ENCODE measurements at regions not wholly inside any gene's neighbourhood (a gene's known extent, or its start where the extent isn't known, plus 50 kb on each side); places are given as distances from the start of the nearest gene placed in this dataset.

DNA sequence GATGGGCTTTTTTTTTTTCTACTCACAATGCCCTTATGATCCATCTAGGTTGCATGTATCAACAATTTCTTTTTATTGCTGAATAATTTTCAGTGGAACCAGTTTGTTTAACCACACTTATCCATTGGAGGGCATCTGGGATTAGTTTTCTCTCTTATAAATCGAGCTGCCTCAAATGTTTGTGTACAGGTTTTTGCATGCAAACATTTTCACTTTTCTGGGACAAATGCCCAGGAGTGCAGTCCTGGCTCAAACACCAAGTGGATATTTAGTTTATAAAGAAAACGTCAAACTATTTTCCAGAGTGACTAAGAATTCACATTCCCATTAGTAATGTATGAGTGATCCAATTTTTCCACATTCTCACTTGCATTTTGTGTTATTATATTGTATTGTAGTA is 313.4 kb downstream of the CXCL12 start:
- TF ChIP-seq, protein P1, sequence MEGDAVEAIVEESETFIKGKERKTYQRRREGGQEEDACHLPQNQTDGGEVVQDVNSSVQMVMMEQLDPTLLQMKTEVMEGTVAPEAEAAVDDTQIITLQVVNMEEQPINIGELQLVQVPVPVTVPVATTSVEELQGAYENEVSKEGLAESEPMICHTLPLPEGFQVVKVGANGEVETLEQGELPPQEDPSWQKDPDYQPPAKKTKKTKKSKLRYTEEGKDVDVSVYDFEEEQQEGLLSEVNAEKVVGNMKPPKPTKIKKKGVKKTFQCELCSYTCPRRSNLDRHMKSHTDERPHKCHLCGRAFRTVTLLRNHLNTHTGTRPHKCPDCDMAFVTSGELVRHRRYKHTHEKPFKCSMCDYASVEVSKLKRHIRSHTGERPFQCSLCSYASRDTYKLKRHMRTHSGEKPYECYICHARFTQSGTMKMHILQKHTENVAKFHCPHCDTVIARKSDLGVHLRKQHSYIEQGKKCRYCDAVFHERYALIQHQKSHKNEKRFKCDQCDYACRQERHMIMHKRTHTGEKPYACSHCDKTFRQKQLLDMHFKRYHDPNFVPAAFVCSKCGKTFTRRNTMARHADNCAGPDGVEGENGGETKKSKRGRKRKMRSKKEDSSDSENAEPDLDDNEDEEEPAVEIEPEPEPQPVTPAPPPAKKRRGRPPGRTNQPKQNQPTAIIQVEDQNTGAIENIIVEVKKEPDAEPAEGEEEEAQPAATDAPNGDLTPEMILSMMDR (IDR thresholded peaks at IDR 0.05; ENCODE audit: unreplicated experiment), result no peak
- H3K36me3 Mint-ChIP-seq (ENCODE audit: insufficient read depth), result no peaks in the 10 kb centered on the region

DNA sequence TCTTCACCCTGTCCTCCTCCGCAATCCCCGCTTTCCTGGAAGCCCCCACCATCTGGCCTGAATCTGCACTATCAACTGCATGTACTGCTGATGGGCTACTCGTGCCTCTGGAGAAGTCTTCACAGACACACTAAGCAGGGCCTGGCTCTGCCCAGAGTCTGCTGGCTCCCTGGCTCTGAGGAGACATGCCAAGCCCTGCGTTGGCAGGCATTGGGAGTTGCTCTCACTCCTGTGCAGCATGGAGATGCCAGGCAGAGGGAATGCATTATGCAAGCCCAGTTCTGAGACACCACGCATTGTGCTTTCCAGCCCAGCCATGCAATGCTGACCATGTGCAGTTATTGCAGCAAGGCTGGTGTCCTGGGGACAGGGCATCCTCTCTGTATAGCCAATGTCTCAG is 314.6 kb downstream of the CXCL12 start:
- DNase-seq (ENCODE audit: low spot score, unreplicated experiment), result no peak
- TF ChIP-seq, protein P1 (IDR thresholded peaks at IDR 0.05; ENCODE audit: unreplicated experiment), result no peak
- no peak overlapping the region for H3K4me3 Mint-ChIP-seq (ENCODE audit: low read depth)
- no peaks in the 10 kb centered on the region for H3K27me3 Mint-ChIP-seq
- no peaks in the 10 kb centered on the region for H3K4me1 Mint-ChIP-seq (ENCODE audit: low read depth)
- no peaks in the 10 kb centered on the region for H3K36me3 Mint-ChIP-seq (ENCODE audit: insufficient read depth)
- peaks cover 8% of the 10 kb centered on the region for H3K9me3 Mint-ChIP-seq (ENCODE audit: low read depth)
- no peak overlapping the region for H3K27ac Mint-ChIP-seq

More for the DNA sequence above, 313.4 kb downstream of the CXCL12 start:
- no peak for DNase-seq (ENCODE audit: low spot score, unreplicated experiment)
- H3K27me3 Mint-ChIP-seq, result no peaks in the 10 kb centered on the region
- H3K9me3 Mint-ChIP-seq (ENCODE audit: low read depth), result peaks cover 9% of the 10 kb centered on the region
- H3K27ac Mint-ChIP-seq, result no peak overlapping the region
- H3K4me3 Mint-ChIP-seq (ENCODE audit: low read depth), result no peak overlapping the region
- H3K4me1 Mint-ChIP-seq (ENCODE audit: low read depth), result no peaks in the 10 kb centered on the region

DNA sequence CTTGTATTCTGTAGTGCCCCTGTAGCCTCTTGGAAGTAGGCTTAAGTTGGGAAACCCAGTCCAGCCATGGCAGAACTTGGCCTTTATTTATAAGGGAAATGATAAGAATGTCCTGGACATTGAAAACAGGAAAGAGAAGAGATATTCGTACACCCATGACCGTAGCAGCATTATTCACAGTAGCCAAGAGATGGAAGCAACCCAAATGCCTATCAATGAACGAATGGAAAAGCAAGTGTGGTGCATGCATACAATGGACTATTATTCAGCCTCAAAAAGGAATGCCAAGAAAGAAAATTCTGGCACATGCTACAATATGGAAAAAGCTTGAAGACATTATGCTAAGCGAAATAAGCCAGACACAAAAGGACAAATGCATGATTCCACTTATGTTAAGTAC is 315.3 kb downstream of the CXCL12 start:
- TF ChIP-seq, protein P1 (IDR thresholded peaks at IDR 0.05; ENCODE audit: unreplicated experiment), result no peak
- no peaks in the 10 kb centered on the region for H3K27me3 Mint-ChIP-seq
- DNase-seq (ENCODE audit: low spot score, unreplicated experiment), result no peak
- H3K27ac Mint-ChIP-seq, result no peak overlapping the region
- H3K4me1 Mint-ChIP-seq (ENCODE audit: low read depth), result no peaks in the 10 kb centered on the region
- H3K9me3 Mint-ChIP-seq (ENCODE audit: low read depth), result peaks cover 3% of the 10 kb centered on the region
- no peaks in the 10 kb centered on the region for H3K36me3 Mint-ChIP-seq (ENCODE audit: insufficient read depth)
- no peak overlapping the region for H3K4me3 Mint-ChIP-seq (ENCODE audit: low read depth)

DNA sequence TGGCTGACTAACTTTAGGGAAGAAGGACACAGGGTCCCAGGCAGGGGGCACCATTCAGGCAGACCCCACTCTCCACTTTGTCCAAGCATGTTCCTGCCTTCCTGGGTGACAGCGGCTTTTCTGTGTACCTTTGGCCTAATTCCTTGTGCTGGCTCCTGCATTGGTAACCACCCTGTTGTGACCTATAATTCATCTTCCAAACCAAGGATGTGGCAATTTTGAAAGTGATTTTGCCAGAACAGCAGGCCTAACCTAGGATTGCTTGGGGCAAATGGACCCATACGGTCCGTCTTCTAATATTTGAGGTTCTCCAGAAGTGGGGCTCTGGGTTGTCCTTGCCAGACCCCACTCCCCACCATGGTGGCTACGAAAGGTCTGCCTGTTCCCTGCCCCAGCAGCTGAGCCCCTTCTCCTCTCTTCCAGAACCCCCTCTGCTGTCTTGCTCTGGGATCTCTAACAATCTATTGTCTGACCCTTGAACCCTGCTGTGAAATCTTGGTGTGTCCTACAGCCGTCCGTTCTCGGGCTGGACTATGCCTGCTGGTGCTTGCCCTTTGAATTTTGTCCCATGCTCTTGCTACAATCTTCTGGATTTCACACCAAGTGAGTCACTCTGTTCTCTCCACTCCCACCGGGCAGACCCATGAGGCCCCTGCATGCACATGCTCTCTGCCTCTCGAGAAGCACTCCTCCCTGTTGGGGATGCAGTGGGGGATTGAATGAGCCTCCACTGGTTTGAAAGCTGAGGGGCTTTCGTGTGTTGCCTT is 316.0 kb downstream of the CXCL12 start:
- no peaks in the 10 kb centered on the region for H3K9me3 Mint-ChIP-seq (ENCODE audit: low read depth)
- no peak for DNase-seq (ENCODE audit: low spot score, unreplicated experiment)
- H3K27ac Mint-ChIP-seq, result no peak overlapping the region
- H3K27me3 Mint-ChIP-seq, result peaks cover 3% of the 10 kb centered on the region
- TF ChIP-seq, protein P1 (IDR thresholded peaks at IDR 0.05; ENCODE audit: unreplicated experiment), result no peak
- no peaks in the 10 kb centered on the region for H3K36me3 Mint-ChIP-seq (ENCODE audit: insufficient read depth)
- no peak overlapping the region for H3K4me3 Mint-ChIP-seq (ENCODE audit: low read depth)
- H3K4me1 Mint-ChIP-seq (ENCODE audit: low read depth), result no peaks in the 10 kb centered on the region

DNA sequence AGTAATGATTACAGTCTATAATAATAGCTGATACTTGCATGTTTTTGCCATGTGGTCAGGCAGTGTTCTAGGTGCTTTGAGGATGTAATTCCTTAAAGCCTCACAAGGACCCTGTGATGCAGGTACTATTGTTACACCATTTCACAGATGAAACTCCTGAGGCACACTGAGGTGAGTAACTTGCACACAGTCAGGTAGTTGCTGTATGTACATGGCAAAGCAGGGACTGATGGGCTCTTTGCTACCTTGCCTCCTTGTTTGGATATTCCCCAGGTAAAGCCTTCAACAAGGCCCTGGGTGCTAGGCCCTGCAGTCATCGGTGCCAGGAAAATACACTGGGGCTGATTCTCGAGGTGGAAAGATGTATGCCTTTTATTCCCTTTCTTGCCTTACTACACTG is 317.5 kb downstream of the CXCL12 start:
- DNase-seq (ENCODE audit: low spot score, unreplicated experiment), result no peak
- H3K9me3 Mint-ChIP-seq (ENCODE audit: low read depth), result no peaks in the 10 kb centered on the region
- H3K4me3 Mint-ChIP-seq (ENCODE audit: low read depth), result no peak overlapping the region
- H3K27ac Mint-ChIP-seq, result no peak overlapping the region
- no peaks in the 10 kb centered on the region for H3K4me1 Mint-ChIP-seq (ENCODE audit: low read depth)
- TF ChIP-seq, protein P1 (IDR thresholded peaks at IDR 0.05; ENCODE audit: unreplicated experiment), result no peak
- H3K27me3 Mint-ChIP-seq, result peaks cover 8% of the 10 kb centered on the region
- H3K36me3 Mint-ChIP-seq (ENCODE audit: insufficient read depth), result no peaks in the 10 kb centered on the region
